Prostate gland (tissue), 2 donors: ENCODE measurements at regions not wholly inside any gene's neighbourhood (a gene's known extent, or its start where the extent isn't known, plus 50 kb on each side); places are given as distances from the start of the nearest gene placed in this dataset.

Experiments used
- CTCF ChIP-seq, 4 experiments: fragments of 200-600 bp in 2 of 4; fragments of 450-650 bp in 2 of 4; sonication (generic) in 2 of 4; IDR thresholded peaks; 1 replicate in 3 of 4; 2 replicates in 1 of 4; pipeline ENCODE4 v1.5.1; 2016 to 2019; ENCODE audit warnings: antibody characterized with exemption in 4 of 4, mild to moderate bottlenecking in 2 of 4, moderate library complexity in 2 of 4
- POLR2A ChIP-seq: fragments of 450-650 bp; IDR thresholded peaks from one replicate; pipeline ENCODE4 v1.6.1; 2016; ENCODE audit warnings: antibody characterized with exemption, mild to moderate bottlenecking
- POLR2AphosphoS5 ChIP-seq: sonication (generic); formaldehyde crosslinking; IDR thresholded peaks from one replicate; pipeline ENCODE4 v1.6.1; 2017; ENCODE audit warnings: antibody characterized with exemption

- TF ChIP-seq CTCF (IDR thresholded peaks at IDR 0.05) (no peak), POLR2AphosphoS5 (no peak), POLR2A (no peak)
Observed at GRCh38 chr15:66651913-66652642, 50.0 kb upstream of the SMAD6 start.
